ENCODE measurements at regions not wholly inside any gene's neighbourhood (a gene's known extent, or its start where the extent isn't known, plus 50 kb on each side); places are given as distances from the start of the nearest gene placed in this dataset.

DNA sequence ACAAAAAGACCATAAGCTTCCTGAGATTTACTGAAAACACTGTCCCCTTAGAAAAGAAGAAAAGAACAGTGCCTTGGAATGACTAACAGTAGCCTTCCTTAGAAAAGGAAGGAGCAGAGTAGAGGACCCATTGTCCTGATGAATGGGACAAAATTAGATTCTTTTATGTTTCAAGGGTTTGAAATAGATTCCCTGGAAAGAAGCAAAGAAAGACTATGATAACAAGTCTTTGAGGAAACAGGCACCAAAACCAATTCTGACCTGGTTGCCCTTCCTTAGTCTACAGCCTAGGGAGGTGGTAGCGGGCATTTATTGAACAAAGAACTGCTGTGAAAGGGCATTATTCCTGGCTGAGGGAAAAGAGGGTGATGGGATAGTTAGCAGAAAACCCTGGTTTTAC lies 1024.8 kb downstream of the TBL1XR1 start:
- H3K9me3 ChIP-seq (ENCODE audit: control insufficient read depth in 1 of 2, low read length in 2 of 2): no peaks in the 10 kb centered on the region
- H3K4me1 ChIP-seq (ENCODE audit: control insufficient read depth in 1 of 2, insufficient read depth in 2 of 2, low read length in 2 of 2): no peaks in the 10 kb centered on the region
- no peaks in the 10 kb centered on the region for H3K36me3 ChIP-seq (ENCODE audit: control insufficient read depth in 1 of 2, insufficient read depth in 2 of 2, low read length in 2 of 2)
- H3K27ac ChIP-seq (ENCODE audit: low read depth, low read length): no peak overlapping the region
- H3K9ac ChIP-seq (ENCODE audit: low read depth in 1 of 2, low read length in 2 of 2): no peak overlapping the region
- H3K4me3 ChIP-seq (ENCODE audit: low read depth in 1 of 2, low read length in 2 of 2): no peak overlapping the region
- no peaks in the 10 kb centered on the region for H3K27me3 ChIP-seq (ENCODE audit: control insufficient read depth in 1 of 2, insufficient read depth in 2 of 2, low read length in 2 of 2)

DNA sequence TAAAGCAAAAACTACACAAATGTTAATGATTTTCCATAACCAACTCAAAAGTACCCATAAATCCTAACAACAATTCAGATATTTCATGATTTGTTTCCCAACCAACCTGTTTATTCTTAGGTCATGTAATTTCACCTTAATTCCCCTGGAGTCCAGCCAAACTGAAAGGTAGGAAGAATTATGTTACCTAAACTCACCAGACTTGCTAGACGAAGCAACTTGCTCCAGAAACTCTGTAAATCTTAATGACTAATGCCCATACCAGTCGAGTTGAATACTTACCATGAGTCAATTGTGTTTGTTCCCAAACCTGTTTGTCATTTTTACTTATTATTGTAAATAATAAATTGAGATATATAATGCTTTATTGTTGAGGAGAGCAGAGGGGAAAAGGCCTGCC lies 1030.0 kb downstream of the TBL1XR1 start:
- Histone ChIP-seq H3K9me3 (ENCODE audit: control insufficient read depth in 1 of 2, low read length in 2 of 2) (no peaks in the 10 kb centered on the region), H3K9ac (ENCODE audit: low read depth in 1 of 2, low read length in 2 of 2) (no peak overlapping the region), H3K27me3 (ENCODE audit: control insufficient read depth in 1 of 2, insufficient read depth in 2 of 2, low read length in 2 of 2) (no peaks in the 10 kb centered on the region), H3K4me3 (ENCODE audit: low read depth in 1 of 2, low read length in 2 of 2) (no peak overlapping the region), H3K27ac (ENCODE audit: low read depth, low read length) (no peak overlapping the region), H3K4me1 (ENCODE audit: control insufficient read depth in 1 of 2, insufficient read depth in 2 of 2, low read length in 2 of 2) (no peaks in the 10 kb centered on the region), H3K36me3 (ENCODE audit: control insufficient read depth in 1 of 2, insufficient read depth in 2 of 2, low read length in 2 of 2) (no peaks in the 10 kb centered on the region)

DNA sequence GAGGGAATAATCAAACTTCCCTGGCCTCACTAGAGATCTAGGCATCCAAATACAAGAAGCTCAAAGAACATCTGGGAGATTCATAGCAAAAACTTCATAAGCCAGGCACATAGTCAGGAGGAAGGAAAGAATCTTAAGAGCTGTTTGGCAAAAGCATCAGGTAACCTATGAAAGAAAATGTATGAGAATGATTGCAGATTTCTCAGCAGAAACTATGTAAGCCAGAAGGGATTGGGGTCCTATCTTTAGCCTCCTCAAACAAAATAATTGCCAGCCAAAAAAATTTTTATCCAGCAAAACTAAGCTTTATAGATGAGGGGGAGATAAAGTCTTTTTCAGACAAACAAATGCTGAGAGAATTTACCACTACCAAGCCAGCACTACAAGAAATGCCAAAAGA lies 1036.3 kb downstream of the TBL1XR1 start:
- Histone ChIP-seq H3K4me3 (ENCODE audit: low read depth in 1 of 2, low read length in 2 of 2) (no peak overlapping the region), H3K9ac (ENCODE audit: low read depth in 1 of 2, low read length in 2 of 2) (no peak overlapping the region), H3K36me3 (ENCODE audit: control insufficient read depth in 1 of 2, insufficient read depth in 2 of 2, low read length in 2 of 2) (no peaks in the 10 kb centered on the region), H3K27me3 (ENCODE audit: control insufficient read depth in 1 of 2, insufficient read depth in 2 of 2, low read length in 2 of 2) (no peaks in the 10 kb centered on the region), H3K4me1 (ENCODE audit: control insufficient read depth in 1 of 2, insufficient read depth in 2 of 2, low read length in 2 of 2) (no peaks in the 10 kb centered on the region), H3K9me3 (ENCODE audit: control insufficient read depth in 1 of 2, low read length in 2 of 2) (peaks cover 0 to 5% of the 10 kb centered on the region in 2 donors), H3K27ac (ENCODE audit: low read depth, low read length) (no peak overlapping the region)

DNA sequence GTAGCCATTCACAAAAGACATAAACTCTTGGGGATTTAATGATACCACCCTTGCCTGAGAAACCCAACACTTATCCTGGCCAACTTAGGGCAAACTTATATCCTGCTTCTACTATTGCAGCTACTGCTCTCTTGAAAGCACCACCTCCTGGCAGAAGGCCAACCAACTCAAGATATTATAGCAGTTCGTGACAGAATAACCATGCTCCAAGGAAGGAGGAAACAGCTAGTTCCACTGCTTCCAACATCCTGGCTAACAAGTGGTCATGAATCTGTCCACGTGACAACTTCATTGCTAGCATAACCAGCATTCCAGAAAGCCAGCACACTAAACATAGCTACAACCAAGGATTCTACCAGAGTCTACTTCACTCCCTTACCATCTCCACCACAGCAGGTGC lies 1037.5 kb downstream of the TBL1XR1 start:
- H3K36me3 ChIP-seq (ENCODE audit: control insufficient read depth in 1 of 2, insufficient read depth in 2 of 2, low read length in 2 of 2): no peaks in the 10 kb centered on the region
- H3K27me3 ChIP-seq (ENCODE audit: control insufficient read depth in 1 of 2, insufficient read depth in 2 of 2, low read length in 2 of 2): no peaks in the 10 kb centered on the region
- H3K4me1 ChIP-seq (ENCODE audit: control insufficient read depth in 1 of 2, insufficient read depth in 2 of 2, low read length in 2 of 2): no peaks in the 10 kb centered on the region
- H3K9me3 ChIP-seq (ENCODE audit: control insufficient read depth in 1 of 2, low read length in 2 of 2): peaks cover 0 to 5% of the 10 kb centered on the region in 2 donors
- H3K9ac ChIP-seq (ENCODE audit: low read depth in 1 of 2, low read length in 2 of 2): no peak overlapping the region
- H3K27ac ChIP-seq (ENCODE audit: low read depth, low read length): no peak overlapping the region
- no peak overlapping the region for H3K4me3 ChIP-seq (ENCODE audit: low read depth in 1 of 2, low read length in 2 of 2)

DNA sequence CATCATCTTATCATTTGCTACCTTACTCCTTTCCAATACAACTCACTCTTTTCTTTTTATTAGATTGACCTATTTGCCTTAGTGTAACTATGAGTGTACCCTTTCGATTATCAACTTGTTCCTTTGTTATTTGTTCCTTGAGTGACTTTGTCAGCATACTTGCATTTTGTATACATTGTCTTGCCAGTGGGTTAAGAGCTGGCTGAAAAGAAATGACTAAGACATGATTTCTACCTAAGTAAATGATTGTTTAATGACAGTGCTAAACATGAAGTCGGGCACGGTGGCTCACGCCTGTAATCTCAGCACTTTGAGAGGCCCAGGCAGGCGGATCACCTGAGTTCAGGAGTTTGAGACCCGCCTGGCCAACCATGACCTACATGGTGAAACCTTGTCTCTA lies 1042.3 kb downstream of the TBL1XR1 start:
- Histone ChIP-seq H3K36me3 (ENCODE audit: control insufficient read depth in 1 of 2, insufficient read depth in 2 of 2, low read length in 2 of 2) (no peaks in the 10 kb centered on the region), H3K4me3 (ENCODE audit: low read depth in 1 of 2, low read length in 2 of 2) (no peak overlapping the region), H3K9ac (ENCODE audit: low read depth in 1 of 2, low read length in 2 of 2) (no peak overlapping the region), H3K27ac (ENCODE audit: low read depth, low read length) (no peak overlapping the region), H3K4me1 (ENCODE audit: control insufficient read depth in 1 of 2, insufficient read depth in 2 of 2, low read length in 2 of 2) (no peaks in the 10 kb centered on the region), H3K9me3 (ENCODE audit: control insufficient read depth in 1 of 2, low read length in 2 of 2) (peaks cover 0 to 5% of the 10 kb centered on the region in 2 donors), H3K27me3 (ENCODE audit: control insufficient read depth in 1 of 2, insufficient read depth in 2 of 2, low read length in 2 of 2) (no peaks in the 10 kb centered on the region)

GRCh38 chr3:176149567-176149966 lies 1047.7 kb downstream of the TBL1XR1 start:
- H3K36me3 ChIP-seq (ENCODE audit: control insufficient read depth in 1 of 2, insufficient read depth in 2 of 2, low read length in 2 of 2): no peaks in the 10 kb centered on the region
- no peak overlapping the region for H3K4me3 ChIP-seq (ENCODE audit: low read depth in 1 of 2, low read length in 2 of 2)
- H3K9ac ChIP-seq (ENCODE audit: low read depth in 1 of 2, low read length in 2 of 2): no peak overlapping the region
- H3K4me1 ChIP-seq (ENCODE audit: control insufficient read depth in 1 of 2, insufficient read depth in 2 of 2, low read length in 2 of 2): no peaks in the 10 kb centered on the region
- H3K27ac ChIP-seq (ENCODE audit: low read depth, low read length): no peak overlapping the region
- H3K9me3 ChIP-seq (ENCODE audit: control insufficient read depth in 1 of 2, low read length in 2 of 2): no peaks in the 10 kb centered on the region
- no peaks in the 10 kb centered on the region for H3K27me3 ChIP-seq (ENCODE audit: control insufficient read depth in 1 of 2, insufficient read depth in 2 of 2, low read length in 2 of 2)

- no peaks in the 10 kb centered on the region for H3K9me3 ChIP-seq (ENCODE audit: control insufficient read depth in 1 of 2, low read length in 2 of 2)
- H3K27me3 ChIP-seq (ENCODE audit: control insufficient read depth in 1 of 2, insufficient read depth in 2 of 2, low read length in 2 of 2): no peaks in the 10 kb centered on the region
- no peak overlapping the region for H3K9ac ChIP-seq (ENCODE audit: low read depth in 1 of 2, low read length in 2 of 2)
Observed at GRCh38 chr3:176147251-176147650, 1050.0 kb downstream of the TBL1XR1 start.

DNA sequence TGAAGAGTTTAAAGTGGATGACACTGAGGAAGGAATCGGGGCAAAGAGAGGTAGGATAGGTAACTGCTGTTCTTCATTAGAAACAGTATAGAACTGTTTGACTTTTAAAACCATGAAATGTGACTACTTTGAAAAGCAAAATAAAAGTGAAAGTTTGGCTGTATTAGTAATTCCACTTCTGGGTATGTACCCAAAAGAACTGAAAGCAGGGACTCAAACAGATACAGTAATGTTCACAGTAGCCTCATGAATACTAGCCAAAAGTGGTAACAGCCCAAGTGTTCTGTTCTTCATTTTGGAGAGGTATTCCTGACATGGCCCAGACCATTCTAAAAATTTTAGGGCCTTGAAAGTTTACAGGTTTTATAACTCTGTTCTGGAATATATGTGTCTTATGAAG lies 1055.4 kb downstream of the TBL1XR1 start:
- no peaks in the 10 kb centered on the region for H3K36me3 ChIP-seq (ENCODE audit: control insufficient read depth in 1 of 2, insufficient read depth in 2 of 2, low read length in 2 of 2)
- H3K4me3 ChIP-seq (ENCODE audit: low read depth in 1 of 2, low read length in 2 of 2): no peak overlapping the region
- H3K27me3 ChIP-seq (ENCODE audit: control insufficient read depth in 1 of 2, insufficient read depth in 2 of 2, low read length in 2 of 2): no peaks in the 10 kb centered on the region
- no peaks in the 10 kb centered on the region for H3K9me3 ChIP-seq (ENCODE audit: control insufficient read depth in 1 of 2, low read length in 2 of 2)
- H3K4me1 ChIP-seq (ENCODE audit: control insufficient read depth in 1 of 2, insufficient read depth in 2 of 2, low read length in 2 of 2): no peaks in the 10 kb centered on the region
- H3K9ac ChIP-seq (ENCODE audit: low read depth in 1 of 2, low read length in 2 of 2): no peak overlapping the region
- no peak overlapping the region for H3K27ac ChIP-seq (ENCODE audit: low read depth, low read length)

More at GRCh38 chr3:176147251-176147650, 1050.0 kb downstream of the TBL1XR1 start:
- no peak overlapping the region for H3K4me3 ChIP-seq (ENCODE audit: low read depth in 1 of 2, low read length in 2 of 2)
- H3K27ac ChIP-seq (ENCODE audit: low read depth, low read length): no peak overlapping the region
- H3K4me1 ChIP-seq (ENCODE audit: control insufficient read depth in 1 of 2, insufficient read depth in 2 of 2, low read length in 2 of 2): no peaks in the 10 kb centered on the region
- H3K36me3 ChIP-seq (ENCODE audit: control insufficient read depth in 1 of 2, insufficient read depth in 2 of 2, low read length in 2 of 2): no peaks in the 10 kb centered on the region

- Histone ChIP-seq H3K9ac (ENCODE audit: low read depth in 1 of 2, low read length in 2 of 2) (no peak overlapping the region), H3K36me3 (ENCODE audit: control insufficient read depth in 1 of 2, insufficient read depth in 2 of 2, low read length in 2 of 2) (no peaks in the 10 kb centered on the region), H3K9me3 (ENCODE audit: control insufficient read depth in 1 of 2, low read length in 2 of 2) (peaks cover 0 to 2% of the 10 kb centered on the region in 2 donors), H3K4me1 (ENCODE audit: control insufficient read depth in 1 of 2, insufficient read depth in 2 of 2, low read length in 2 of 2) (no peaks in the 10 kb centered on the region), H3K27me3 (ENCODE audit: control insufficient read depth in 1 of 2, insufficient read depth in 2 of 2, low read length in 2 of 2) (no peaks in the 10 kb centered on the region), H3K27ac (ENCODE audit: low read depth, low read length) (no peak overlapping the region), H3K4me3 (ENCODE audit: low read depth in 1 of 2, low read length in 2 of 2) (no peak overlapping the region)
Observed at GRCh38 chr3:176120507-176120906, 1076.8 kb downstream of the TBL1XR1 start.

DNA sequence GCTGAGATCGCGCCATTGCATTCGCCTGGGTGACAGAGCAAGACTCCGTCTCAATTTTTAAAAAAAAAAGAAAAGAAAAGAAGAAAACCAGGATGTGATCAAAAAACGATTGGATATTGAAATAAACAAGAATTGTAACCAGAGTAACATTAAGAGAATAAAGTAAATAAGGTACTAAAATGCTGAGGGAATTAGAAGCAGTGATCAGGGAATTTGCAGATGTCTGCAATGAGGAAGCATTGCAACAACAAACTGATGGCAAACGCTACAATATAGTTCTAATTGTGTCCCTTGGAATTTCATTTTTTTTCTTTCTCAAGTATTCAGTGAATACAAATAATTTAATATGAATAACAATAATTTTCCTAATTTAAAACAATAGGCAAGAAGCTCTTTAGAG lies 1077.5 kb downstream of the TBL1XR1 start:
- Histone ChIP-seq H3K4me1 (ENCODE audit: control insufficient read depth in 1 of 2, insufficient read depth in 2 of 2, low read length in 2 of 2) (no peaks in the 10 kb centered on the region), H3K9me3 (ENCODE audit: control insufficient read depth in 1 of 2, low read length in 2 of 2) (peaks cover 0 to 2% of the 10 kb centered on the region in 2 donors), H3K9ac (ENCODE audit: low read depth in 1 of 2, low read length in 2 of 2) (no peak overlapping the region), H3K27ac (ENCODE audit: low read depth, low read length) (no peak overlapping the region), H3K36me3 (ENCODE audit: control insufficient read depth in 1 of 2, insufficient read depth in 2 of 2, low read length in 2 of 2) (no peaks in the 10 kb centered on the region), H3K27me3 (ENCODE audit: control insufficient read depth in 1 of 2, insufficient read depth in 2 of 2, low read length in 2 of 2) (no peaks in the 10 kb centered on the region), H3K4me3 (ENCODE audit: low read depth in 1 of 2, low read length in 2 of 2) (no peak overlapping the region)

DNA sequence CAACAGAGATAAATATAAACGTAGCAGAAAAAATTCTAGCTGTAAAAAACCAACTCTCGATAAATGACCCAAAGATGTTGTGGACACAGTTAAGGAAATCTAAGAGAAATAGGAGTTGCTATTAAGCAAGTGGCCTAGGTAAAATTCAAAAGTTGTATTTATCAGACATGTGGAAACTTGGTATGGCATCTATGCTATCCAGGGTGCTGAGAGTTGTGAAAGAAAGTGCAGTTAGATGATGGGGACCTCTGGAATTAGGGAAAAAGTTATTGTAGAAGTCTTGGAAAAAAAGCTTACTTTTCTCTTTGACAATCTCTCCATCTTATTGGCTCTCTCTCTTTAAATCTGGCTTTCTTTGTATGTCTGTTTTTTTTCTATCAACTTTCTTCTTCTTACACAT lies 1090.9 kb downstream of the TBL1XR1 start:
- H3K9me3 ChIP-seq (ENCODE audit: control insufficient read depth in 1 of 2, low read length in 2 of 2): no peaks in the 10 kb centered on the region
- no peaks in the 10 kb centered on the region for H3K27me3 ChIP-seq (ENCODE audit: control insufficient read depth in 1 of 2, insufficient read depth in 2 of 2, low read length in 2 of 2)
- no peaks in the 10 kb centered on the region for H3K4me1 ChIP-seq (ENCODE audit: control insufficient read depth in 1 of 2, insufficient read depth in 2 of 2, low read length in 2 of 2)
- H3K4me3 ChIP-seq (ENCODE audit: low read depth in 1 of 2, low read length in 2 of 2): no peak overlapping the region
- H3K9ac ChIP-seq (ENCODE audit: low read depth in 1 of 2, low read length in 2 of 2): no peak overlapping the region
- no peaks in the 10 kb centered on the region for H3K36me3 ChIP-seq (ENCODE audit: control insufficient read depth in 1 of 2, insufficient read depth in 2 of 2, low read length in 2 of 2)
- H3K27ac ChIP-seq (ENCODE audit: low read depth, low read length): no peak overlapping the region

Data from duodenal mucosa (tissue), 2 donors.